ENCODE measurements at regions not wholly inside any gene's neighbourhood (a gene's known extent, or its start where the extent isn't known, plus 50 kb on each side); places are given as distances from the start of the nearest gene placed in this dataset.

- Histone ChIP-seq H3K4me3 (no peak overlapping the region), H3K27me3 (no peaks in the 10 kb centered on the region), H3K4me1 (no peaks in the 10 kb centered on the region), H3K36me3 (no peaks in the 10 kb centered on the region), H3K9me3 (no peaks in the 10 kb centered on the region), H3K27ac (no peak overlapping the region)
- TF ChIP-seq CTCF (IDR thresholded peaks at IDR 0.05), result no peak
- no peak for TF ChIP-seq POLR2A (IDR thresholded peaks at IDR 0.05)
- TF ChIP-seq POLR2AphosphoS5 (IDR thresholded peaks at IDR 0.05), result no peak
- no peak for TF ChIP-seq EP300 (IDR thresholded peaks at IDR 0.05)
- ATAC-seq, result no peak
These were observed 556.0 kb upstream of the GJE1 start for GRCh38 chr6:141576751-141577150.

- H3K4me3 ChIP-seq, result peak overlapping the region in 1 of 2 donors; percentile 31
- 36% methylated on average over 10 to 11 of the region's 11 CpGs for WGBS, 2 donors (ENCODE audit: low coverage in 1 of 2)
- peak; percentile 82 for ATAC-seq
- H3K27me3 ChIP-seq, result no peaks in the 10 kb centered on the region
- H3K27ac ChIP-seq, result peak overlapping the region in 3 of 4 donors; percentile 48 to 65 (median 54)
- H3K9me3 ChIP-seq, result no peaks in the 10 kb centered on the region
- H3K4me1 ChIP-seq, result peaks cover 0 to 18% (median 0%) of the 10 kb centered on the region in 3 donors
- TF ChIP-seq POLR2A (IDR thresholded peaks at IDR 0.05) (no peak), POLR2AphosphoS5 (IDR thresholded peaks at IDR 0.05) (peak; percentile 37), EP300 (IDR thresholded peaks at IDR 0.05) (no peak), CTCF (IDR thresholded peaks at IDR 0.05) (peak; percentile 79 to 94 (median 88))
- H3K36me3 ChIP-seq, result no peaks in the 10 kb centered on the region
These were observed 569.6 kb upstream of the GJE1 start for GRCh38 chr6:141562851-141563763.

- peak overlapping the region in 3 of 4 donors; percentile 48 to 65 (median 54) for H3K27ac ChIP-seq
- TF ChIP-seq CTCF (IDR thresholded peaks at IDR 0.05) (no peak), EP300 (IDR thresholded peaks at IDR 0.05) (no peak), POLR2A (IDR thresholded peaks at IDR 0.05) (no peak), POLR2AphosphoS5 (IDR thresholded peaks at IDR 0.05) (no peak)
- WGBS, 2 donors (ENCODE audit: low coverage in 1 of 2), result 47 to 69% methylated on average over 2 to 14 of the region's 15 CpGs
- no peaks in the 10 kb centered on the region for H3K9me3 ChIP-seq
- peak overlapping the region in 1 of 2 donors; percentile 31 for H3K4me3 ChIP-seq
- H3K4me1 ChIP-seq, result peaks cover 0 to 18% (median 0%) of the 10 kb centered on the region in 3 donors
- ATAC-seq, result peak; percentile 38
- no peaks in the 10 kb centered on the region for H3K36me3 ChIP-seq
- no peaks in the 10 kb centered on the region for H3K27me3 ChIP-seq
These were observed 570.4 kb upstream of the GJE1 start for GRCh38 chr6:141562186-141562811.

- Histone ChIP-seq H3K27me3 (no peaks in the 10 kb centered on the region), H3K36me3 (no peaks in the 10 kb centered on the region), H3K4me3 (no peak overlapping the region), H3K4me1 (peaks cover 0 to 18% (median 0%) of the 10 kb centered on the region in 3 donors), H3K9me3 (no peaks in the 10 kb centered on the region), H3K27ac (no peak overlapping the region)
- 91 to 95% methylated on average over 3 of the region's 3 CpGs for WGBS, 2 donors (ENCODE audit: low coverage in 1 of 2)
- TF ChIP-seq CTCF (IDR thresholded peaks at IDR 0.05) (no peak), POLR2AphosphoS5 (IDR thresholded peaks at IDR 0.05) (no peak), POLR2A (IDR thresholded peaks at IDR 0.05) (no peak), EP300 (IDR thresholded peaks at IDR 0.05) (no peak)
- ATAC-seq, result no peak
These were observed 571.6 kb upstream of the GJE1 start for GRCh38 chr6:141561154-141561553.
